Activated CD8-positive, alpha-beta memory T cell treated with anti-CD3 and anti-CD28 coated beads, Interleukin-2, amount 10 ng/mL, durations not matched to agents 7 days and 5 days (primary cell): ENCODE measurements at regions not wholly inside any gene's neighbourhood (a gene's known extent, or its start where the extent isn't known, plus 50 kb on each side); places are given as distances from the start of the nearest gene placed in this dataset.

Source experiments
- ATAC-seq: fragments of 150-1000 bp; cut with Tn5 transposase; one replicate; pipeline ENCODE4 v1.10.0; 2021; ENCODE audit warnings: moderate library complexity
- CTCF ChIA-PET: fragments of 350-600 bp; sonication (Branson Sonifier 250); formaldehyde crosslinking; loops from one replicate; lab custom pipeline; 2021; ENCODE audit warnings: antibody characterized with exemption; lab: Charles Lee
- DNase-seq: peaks from one replicate; pipeline ENCODE4 v3.0.0-alpha.2; 2020
- H3K27ac Mint-ChIP-seq: one replicate; pipeline ENCODE4 v1.8.0; 2021; ENCODE audit warnings: mild to moderate bottlenecking, mixed read lengths
- H3K27me3 Mint-ChIP-seq: one replicate; pipeline ENCODE4 v1.8.0; 2021; ENCODE audit warnings: mixed read lengths
- H3K36me3 Mint-ChIP-seq: one replicate; pipeline ENCODE4 v1.8.0; 2021; ENCODE audit warnings: mild to moderate bottlenecking, mixed read lengths
- H3K4me1 Mint-ChIP-seq: one replicate; pipeline ENCODE4 v1.8.0; 2021; ENCODE audit warnings: mixed read lengths
- H3K4me3 Mint-ChIP-seq: one replicate; pipeline ENCODE4 v1.8.0; 2021; ENCODE audit warnings: mild to moderate bottlenecking, moderate library complexity, mixed read lengths
- H3K9me3 Mint-ChIP-seq: one replicate; pipeline ENCODE4 v1.8.0; 2022; ENCODE audit warnings: low read depth, mixed read lengths

DNA sequence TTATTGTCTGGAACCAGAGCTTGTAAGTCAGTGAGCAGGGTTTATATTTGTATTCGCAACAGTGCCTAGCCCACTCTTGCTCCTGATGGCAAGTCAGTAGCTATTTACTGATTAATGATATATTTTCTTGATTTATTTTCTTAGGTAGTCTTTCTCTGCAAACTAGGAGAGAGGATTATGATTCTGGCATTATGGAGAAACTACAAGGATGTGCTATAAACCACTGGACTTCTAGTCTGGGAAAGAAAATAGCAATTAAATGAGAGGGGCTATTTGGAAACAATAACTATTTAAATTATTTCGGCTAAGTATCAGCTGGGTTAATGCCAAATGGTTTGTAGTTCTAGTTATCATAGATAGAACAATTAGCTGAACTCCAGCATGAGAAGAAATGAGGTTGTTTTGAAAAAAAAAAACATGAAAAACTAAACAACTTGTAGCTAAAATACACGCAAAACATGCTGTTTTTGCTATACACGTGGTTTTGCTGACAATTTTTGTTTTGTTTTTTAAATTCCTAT is 304.9 kb upstream of the TCF21 start:
- no peak overlapping the region for H3K4me3 Mint-ChIP-seq
- ATAC-seq (no peak), DNase-seq (no peak)
- no peaks in the 10 kb centered on the region for H3K36me3 Mint-ChIP-seq
- H3K9me3 Mint-ChIP-seq = no peaks in the 10 kb centered on the region
- H3K27me3 Mint-ChIP-seq = no peaks in the 10 kb centered on the region
- CTCF ChIA-PET = no interaction called here
- no peak overlapping the region for H3K27ac Mint-ChIP-seq
- H3K4me1 Mint-ChIP-seq = no peaks in the 10 kb centered on the region

DNA sequence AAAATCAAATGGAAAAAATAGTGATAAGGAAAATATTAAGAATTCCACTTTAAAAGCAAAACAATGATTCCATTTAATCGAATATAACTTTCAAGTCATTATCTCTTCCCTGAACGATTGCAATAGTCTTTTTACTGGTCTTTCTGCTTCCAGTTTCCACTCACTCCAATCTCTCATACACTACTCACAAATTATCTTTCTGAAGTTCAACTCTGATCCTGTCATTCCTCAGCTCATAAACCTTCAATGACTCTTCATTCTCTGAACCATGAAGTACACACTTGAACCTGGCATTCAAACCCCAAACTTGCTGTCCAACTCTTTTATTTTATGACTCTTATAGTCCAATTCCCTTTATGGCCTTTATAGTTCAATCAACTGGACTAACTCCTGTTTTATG is 304.1 kb upstream of the TCF21 start:
- Mint-ChIP-seq H3K27me3 (no peaks in the 10 kb centered on the region), H3K4me1 (no peaks in the 10 kb centered on the region), H3K4me3 (no peak overlapping the region), H3K27ac (no peak overlapping the region), H3K36me3 (no peaks in the 10 kb centered on the region), H3K9me3 (no peaks in the 10 kb centered on the region)
- DNase-seq = no peak
- ATAC-seq = no peak
- CTCF ChIA-PET = no interaction called here

DNA sequence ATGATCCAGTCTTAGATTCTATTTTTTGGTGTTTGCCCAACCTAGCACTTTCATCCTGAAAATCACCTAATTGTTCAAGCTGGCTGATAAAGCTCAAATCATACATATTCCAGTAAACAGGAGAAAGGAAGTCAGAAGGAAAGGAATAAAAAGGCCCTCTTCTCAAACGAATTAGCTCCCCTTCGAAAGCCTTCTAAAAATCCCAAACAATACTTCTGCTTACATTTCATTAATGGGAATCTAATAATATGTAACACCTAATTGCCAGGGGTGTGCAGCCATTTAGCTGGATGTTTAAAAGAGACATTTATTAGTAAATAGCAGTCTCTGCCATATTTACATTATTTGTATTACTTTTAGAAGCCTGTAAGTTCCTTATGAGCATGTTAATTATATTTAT is 302.9 kb upstream of the TCF21 start:
- no peaks in the 10 kb centered on the region for H3K27me3 Mint-ChIP-seq
- CTCF ChIA-PET = no interaction called here
- ATAC-seq = no peak
- H3K36me3 Mint-ChIP-seq = no peaks in the 10 kb centered on the region
- no peaks in the 10 kb centered on the region for H3K4me1 Mint-ChIP-seq
- no peak for DNase-seq
- H3K4me3 Mint-ChIP-seq = no peak overlapping the region
- H3K9me3 Mint-ChIP-seq = no peaks in the 10 kb centered on the region
- no peak overlapping the region for H3K27ac Mint-ChIP-seq

DNA sequence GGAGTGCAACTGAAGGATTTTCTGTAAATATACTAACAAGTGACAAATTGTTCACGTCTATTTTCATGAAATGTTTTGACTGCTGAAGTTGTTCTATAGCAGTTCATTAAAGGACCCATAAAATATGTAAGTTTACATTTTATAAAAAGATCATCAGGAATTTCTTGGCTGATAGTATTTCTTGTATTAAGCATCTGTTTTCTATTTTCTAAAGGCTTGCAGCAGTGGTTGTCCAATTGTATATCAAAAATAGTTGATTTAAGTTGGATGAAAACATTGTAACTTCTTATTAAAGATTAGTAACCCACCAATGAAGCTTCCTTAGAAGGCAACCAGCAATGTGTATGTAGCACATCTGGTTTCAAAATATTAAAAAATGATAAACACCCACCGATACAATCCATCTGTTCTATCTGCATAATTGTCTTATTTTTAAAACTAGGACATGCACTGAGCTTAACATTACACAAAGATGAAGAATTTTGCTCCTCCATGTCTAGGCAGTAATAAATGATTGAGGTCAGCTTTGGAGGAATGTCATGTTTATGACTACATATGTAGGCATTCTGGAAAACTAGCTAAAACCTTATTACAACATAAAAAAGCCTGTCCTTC is 301.3 kb upstream of the TCF21 start:
- H3K4me1 Mint-ChIP-seq = no peaks in the 10 kb centered on the region
- no peaks in the 10 kb centered on the region for H3K27me3 Mint-ChIP-seq
- DNase-seq = no peak
- no peak for ATAC-seq
- CTCF ChIA-PET = no interaction called here
- no peak overlapping the region for H3K27ac Mint-ChIP-seq
- no peak overlapping the region for H3K4me3 Mint-ChIP-seq
- no peaks in the 10 kb centered on the region for H3K36me3 Mint-ChIP-seq
- H3K9me3 Mint-ChIP-seq = no peaks in the 10 kb centered on the region

DNA sequence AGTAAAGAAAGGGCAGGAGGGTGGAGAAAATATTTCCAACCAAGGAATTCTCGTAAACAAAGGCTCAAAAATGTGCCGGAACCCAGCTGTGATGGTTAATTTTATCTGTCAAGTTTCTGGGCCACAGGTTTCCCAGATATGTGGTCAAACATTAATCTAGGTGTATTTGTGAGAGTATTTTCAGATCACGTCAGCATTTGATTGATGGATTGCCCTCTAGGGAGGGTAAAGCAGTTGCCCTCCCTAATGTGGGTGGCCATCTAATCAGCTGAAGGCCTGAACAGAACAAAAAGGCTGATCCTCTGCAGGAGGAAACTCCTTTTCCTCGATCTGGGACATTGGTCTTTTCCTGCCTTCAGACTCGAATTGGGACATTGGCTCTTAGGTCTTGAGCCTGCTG is 298.7 kb upstream of the TCF21 start:
- DNase-seq (no peak), ATAC-seq (no peak)
- Mint-ChIP-seq H3K4me1 (no peaks in the 10 kb centered on the region), H3K36me3 (no peaks in the 10 kb centered on the region), H3K27ac (no peak overlapping the region), H3K4me3 (no peak overlapping the region), H3K27me3 (no peaks in the 10 kb centered on the region), H3K9me3 (no peaks in the 10 kb centered on the region)
- CTCF ChIA-PET = interaction anchor here (1.2 kb wide), 1 partner anchor 327 kb away, joined by 3 read pairs; no protein-coding TSS in a partner anchor

DNA sequence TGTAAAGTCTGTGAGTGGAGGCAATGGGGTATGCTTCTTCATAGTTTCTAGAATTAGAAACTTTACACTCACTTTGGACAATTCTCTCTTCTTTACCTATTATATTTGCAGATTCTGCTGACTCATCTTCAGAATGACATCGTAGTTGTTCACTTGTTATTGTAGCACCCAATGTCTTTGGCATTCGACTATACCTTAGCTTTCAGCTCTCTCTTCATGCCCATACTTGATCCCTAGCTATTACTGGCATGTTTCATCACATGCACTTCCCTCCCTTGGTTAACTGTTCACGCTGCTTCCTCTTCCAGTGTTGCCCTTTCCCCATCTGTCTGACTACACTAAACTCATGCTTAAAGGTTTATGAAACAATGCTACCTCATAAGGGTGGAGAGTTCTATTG is 298.1 kb upstream of the TCF21 start:
- Mint-ChIP-seq H3K36me3 (no peaks in the 10 kb centered on the region), H3K4me1 (no peaks in the 10 kb centered on the region), H3K27ac (no peak overlapping the region), H3K4me3 (no peak overlapping the region), H3K9me3 (no peaks in the 10 kb centered on the region), H3K27me3 (no peaks in the 10 kb centered on the region)
- CTCF ChIA-PET = interaction anchor here (1.2 kb wide), 1 partner anchor 326 kb away, joined by 3 read pairs; no protein-coding TSS in a partner anchor
- DNase-seq (no peak), ATAC-seq (no peak)

DNA sequence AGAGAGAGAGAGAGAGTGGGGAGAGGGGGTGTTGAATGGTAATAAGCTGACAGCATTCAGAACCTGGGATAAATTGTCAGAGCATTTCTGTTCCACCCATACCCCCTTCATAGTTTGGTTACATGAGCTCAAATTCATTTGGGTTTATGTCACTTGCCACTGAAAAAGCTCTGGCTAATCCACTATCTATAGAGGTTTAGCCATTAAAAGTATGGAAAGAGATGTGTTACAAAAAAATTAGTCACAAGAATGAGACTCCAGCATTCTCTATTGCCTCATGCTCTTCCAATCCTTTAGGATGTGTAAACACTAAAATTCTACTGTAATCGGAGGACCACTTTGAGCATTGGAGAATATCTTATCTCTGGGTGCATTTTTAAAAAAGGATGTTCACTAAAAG is 297.6 kb upstream of the TCF21 start:
- Mint-ChIP-seq H3K27ac (no peak overlapping the region), H3K36me3 (no peaks in the 10 kb centered on the region), H3K27me3 (no peaks in the 10 kb centered on the region), H3K4me3 (no peak overlapping the region), H3K9me3 (no peaks in the 10 kb centered on the region), H3K4me1 (no peaks in the 10 kb centered on the region)
- CTCF ChIA-PET = interaction anchor here (1.2 kb wide), 1 partner anchor 326 kb away, joined by 3 read pairs; no protein-coding TSS in a partner anchor
- DNase-seq = no peak
- no peak for ATAC-seq

DNA sequence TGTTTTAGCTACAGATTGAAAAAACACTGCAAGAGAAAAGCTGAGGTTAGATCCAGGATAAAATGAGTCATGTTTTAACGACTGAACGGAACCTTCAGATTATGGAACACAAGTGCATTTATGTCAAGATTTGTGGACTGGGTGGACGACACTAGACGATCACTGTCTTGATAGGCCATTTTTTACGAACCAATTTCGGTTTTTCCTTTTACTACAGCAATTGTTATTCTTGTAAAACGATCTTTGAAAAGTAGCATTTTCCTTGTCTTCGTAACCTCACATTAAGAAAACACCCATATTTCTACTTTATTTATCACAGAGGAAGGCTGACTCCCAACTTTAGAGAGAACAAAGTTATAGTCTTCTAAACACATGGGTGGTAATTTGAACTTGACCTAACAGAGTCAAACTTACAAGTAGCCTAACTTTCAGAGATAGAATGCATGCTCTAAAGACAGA is 294.2 kb upstream of the TCF21 start:
- CTCF ChIA-PET = no interaction called here

DNA sequence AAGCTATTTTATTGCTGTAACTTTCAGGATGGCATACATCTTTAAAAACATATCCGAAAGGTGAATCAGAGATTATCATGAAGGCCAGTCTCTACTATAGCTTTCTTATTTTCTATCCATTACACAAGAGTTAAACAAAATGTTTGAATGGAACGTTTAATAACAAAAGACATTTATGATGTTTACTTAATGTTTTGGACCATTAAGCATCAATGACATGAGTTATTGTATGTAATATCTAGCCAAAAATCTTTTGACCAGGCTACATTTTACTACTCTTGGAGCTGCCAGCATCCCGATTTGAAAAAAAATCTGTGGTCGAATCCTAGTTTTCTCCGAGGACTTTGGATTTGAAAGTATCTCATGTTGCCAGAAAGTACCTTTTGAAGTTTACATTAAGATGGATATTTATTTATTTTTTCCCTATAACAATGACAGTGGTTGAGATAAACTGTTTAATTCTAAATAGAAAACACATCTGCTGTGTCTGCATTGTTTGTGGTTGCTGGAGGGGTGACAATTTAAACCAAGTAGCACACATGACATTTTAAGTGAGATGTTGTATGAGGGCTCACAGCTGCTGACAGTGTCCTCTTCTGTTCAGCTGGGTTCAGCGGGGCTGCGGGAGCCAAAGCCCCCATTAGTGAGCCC is 293.7 kb upstream of the TCF21 start:
- CTCF ChIA-PET = no interaction called here
- ATAC-seq (no peak), DNase-seq (no peak)
- Mint-ChIP-seq H3K27me3 (no peaks in the 10 kb centered on the region), H3K4me1 (no peaks in the 10 kb centered on the region), H3K4me3 (no peak overlapping the region), H3K27ac (no peak overlapping the region), H3K36me3 (no peaks in the 10 kb centered on the region), H3K9me3 (no peaks in the 10 kb centered on the region)

More for the DNA sequence above, 294.2 kb upstream of the TCF21 start:
- Mint-ChIP-seq H3K36me3 (no peaks in the 10 kb centered on the region), H3K27me3 (no peaks in the 10 kb centered on the region), H3K9me3 (no peaks in the 10 kb centered on the region), H3K4me3 (no peak overlapping the region), H3K27ac (no peak overlapping the region), H3K4me1 (no peaks in the 10 kb centered on the region)
- DNase-seq (no peak), ATAC-seq (no peak)

DNA sequence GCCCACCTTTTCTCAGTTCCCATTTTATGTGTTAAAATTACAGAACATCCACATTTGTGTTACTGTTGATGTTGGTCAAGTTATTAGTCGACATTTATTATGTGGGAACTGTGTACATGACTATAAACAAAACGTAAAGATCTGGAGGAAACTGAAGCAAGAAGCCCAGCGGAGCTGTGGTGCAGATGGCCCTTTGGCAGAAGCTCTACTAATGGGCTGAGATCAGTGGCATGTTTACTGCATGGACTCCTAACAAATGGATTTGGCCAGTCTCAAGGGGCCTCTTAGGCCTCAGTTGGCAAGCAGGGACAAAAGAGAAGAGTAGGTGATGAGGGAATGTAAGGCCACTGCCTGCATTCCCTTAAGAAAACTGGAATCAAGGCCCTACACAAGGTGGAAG is 282.1 kb upstream of the TCF21 start:
- no peaks in the 10 kb centered on the region for H3K9me3 Mint-ChIP-seq
- H3K27ac Mint-ChIP-seq = no peak overlapping the region
- CTCF ChIA-PET = no interaction called here
- H3K36me3 Mint-ChIP-seq = no peaks in the 10 kb centered on the region
- ATAC-seq (no peak), DNase-seq (no peak)
- H3K4me1 Mint-ChIP-seq = no peaks in the 10 kb centered on the region
- no peak overlapping the region for H3K4me3 Mint-ChIP-seq
- H3K27me3 Mint-ChIP-seq = no peaks in the 10 kb centered on the region

DNA sequence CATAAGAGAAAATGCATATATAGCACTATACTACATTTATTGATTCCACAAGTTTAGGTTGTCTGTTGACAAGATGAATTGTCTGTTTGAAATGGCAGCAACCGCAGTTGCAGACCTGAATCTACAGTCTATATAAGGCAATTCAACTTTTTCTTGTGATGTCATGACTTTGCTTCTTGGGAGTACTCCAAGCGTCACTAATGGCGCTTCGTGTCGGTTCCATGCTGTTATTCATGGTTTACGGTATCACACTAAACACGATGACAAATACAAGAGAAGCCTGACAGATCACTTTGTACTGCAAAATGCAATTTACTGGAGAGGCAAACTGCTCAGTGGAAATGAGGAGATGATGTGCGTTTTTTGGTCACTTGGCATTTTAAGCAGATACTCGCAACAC is 280.3 kb upstream of the TCF21 start:
- no peak overlapping the region for H3K4me3 Mint-ChIP-seq
- CTCF ChIA-PET = no interaction called here

DNA sequence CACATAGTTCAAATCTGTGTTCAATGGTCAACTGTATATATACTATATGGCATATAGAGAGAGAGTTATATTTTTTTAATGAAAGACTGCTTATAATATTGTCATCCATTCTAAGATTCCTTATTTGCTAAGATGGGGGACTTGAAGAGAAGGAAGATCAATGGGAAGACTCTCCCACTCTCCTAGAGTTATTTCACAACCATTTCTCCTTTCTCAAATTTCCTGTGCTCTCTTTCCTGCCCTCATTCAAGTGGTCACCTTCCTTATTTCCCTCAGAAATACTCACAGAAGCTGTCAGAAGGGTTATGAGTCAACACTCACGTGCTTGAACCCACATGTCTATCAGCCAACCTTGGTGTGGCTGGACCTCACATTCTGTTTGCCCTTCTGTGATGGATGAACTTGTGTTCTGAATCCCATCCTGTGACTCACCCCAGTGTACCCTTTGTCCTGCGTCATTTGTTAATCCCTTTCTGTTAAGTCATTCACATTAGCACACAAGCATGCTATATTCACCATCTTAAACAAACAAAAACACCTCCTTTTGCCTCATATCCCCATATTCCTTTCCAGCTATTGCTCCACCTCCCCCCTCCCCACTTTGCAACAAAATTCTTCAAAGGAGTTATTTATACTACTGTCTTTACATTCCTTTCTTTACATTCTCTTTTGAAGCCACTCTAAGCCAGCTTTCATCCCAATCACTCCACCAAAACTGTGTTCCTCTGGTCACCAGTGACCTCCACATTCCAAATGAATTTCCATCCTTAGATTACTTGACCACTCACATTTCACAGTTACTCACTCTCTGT is 279.3 kb upstream of the TCF21 start:
- no peak for DNase-seq
- Mint-ChIP-seq H3K36me3 (no peaks in the 10 kb centered on the region), H3K4me3 (no peak overlapping the region), H3K27ac (no peak overlapping the region), H3K27me3 (no peaks in the 10 kb centered on the region), H3K9me3 (no peaks in the 10 kb centered on the region), H3K4me1 (no peaks in the 10 kb centered on the region)
- ATAC-seq = no peak
- CTCF ChIA-PET = no interaction called here

More for the DNA sequence above, 280.3 kb upstream of the TCF21 start:
- Mint-ChIP-seq H3K27me3 (no peaks in the 10 kb centered on the region), H3K36me3 (no peaks in the 10 kb centered on the region), H3K9me3 (no peaks in the 10 kb centered on the region), H3K4me1 (no peaks in the 10 kb centered on the region), H3K27ac (no peak overlapping the region)
- ATAC-seq (no peak), DNase-seq (no peak)

DNA sequence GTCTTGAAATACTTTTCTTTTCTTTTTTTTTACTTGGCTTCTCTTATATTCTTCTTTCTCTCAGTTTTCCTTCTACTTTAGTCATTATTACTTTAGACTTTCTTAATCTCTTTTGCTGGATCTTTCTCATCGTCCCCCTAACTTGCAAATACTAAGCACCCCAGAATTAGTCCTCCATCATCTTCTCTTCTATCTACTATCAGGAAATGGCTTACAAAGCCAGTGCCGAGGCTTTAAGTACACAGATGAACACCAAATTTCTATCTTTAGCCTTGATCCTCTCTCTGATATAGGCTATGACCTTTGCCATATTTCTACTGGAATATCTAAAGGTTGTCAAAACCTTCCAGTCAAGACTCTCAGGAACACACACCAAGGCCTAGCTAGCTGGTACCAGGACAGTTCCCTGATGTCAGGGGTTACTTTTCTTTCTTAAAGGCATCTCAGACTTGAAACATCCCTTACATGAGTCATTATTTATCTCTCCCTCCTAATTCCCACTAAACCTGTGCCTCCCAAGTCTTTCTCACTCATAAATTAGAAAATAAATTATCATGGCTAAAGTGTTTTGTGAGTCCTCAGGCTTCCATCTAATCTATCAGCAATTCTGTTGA is 278.6 kb upstream of the TCF21 start:
- no peaks in the 10 kb centered on the region for H3K9me3 Mint-ChIP-seq
- CTCF ChIA-PET = no interaction called here
- no peak for DNase-seq
- no peaks in the 10 kb centered on the region for H3K36me3 Mint-ChIP-seq
- no peak for ATAC-seq
- H3K27ac Mint-ChIP-seq = no peak overlapping the region
- no peaks in the 10 kb centered on the region for H3K27me3 Mint-ChIP-seq
- H3K4me3 Mint-ChIP-seq = no peak overlapping the region
- H3K4me1 Mint-ChIP-seq = no peaks in the 10 kb centered on the region
